GM21515 (cell line): ENCODE measurements at regions not wholly inside any gene's neighbourhood (a gene's known extent, or its start where the extent isn't known, plus 50 kb on each side); places are given as distances from the start of the nearest gene placed in this dataset.
"Not testable (repeated sequence)": the region's sequence is repeated elsewhere in the genome, so short reads cannot be mapped to it uniquely, and the experiment has no call there.

Experiments
- ATAC-seq: cut with Tn5 transposase; IDR thresholded peaks from one replicate; pipeline ENCODE4 v1.9.1; 2021; ENCODE audit not compliant: unreplicated experiment

- ATAC-seq: not testable (repeated sequence)
Measured at GRCh38 chr1:185517301-185517700, 200.3 kb upstream of the IVNS1ABP start.

- ATAC-seq: no peak
Measured at GRCh38 chr1:185515696-185516095, 198.7 kb upstream of the IVNS1ABP start.

- ATAC-seq: no peak
Measured at GRCh38 chr1:185514311-185514710, 197.3 kb upstream of the IVNS1ABP start.

GRCh38 chr1:185512442-185512841 is 195.4 kb upstream of the IVNS1ABP start:
- no peak for ATAC-seq

GRCh38 chr1:185501099-185501498 is 184.1 kb upstream of the IVNS1ABP start:
- no peak for ATAC-seq

- no peak for ATAC-seq
Measured at GRCh38 chr1:185500001-185500626, 183.1 kb upstream of the IVNS1ABP start.

GRCh38 chr1:185498207-185498606 is 181.2 kb upstream of the IVNS1ABP start:
- no peak for ATAC-seq

- ATAC-seq: no peak
Measured at GRCh38 chr1:185497177-185497576, 180.1 kb upstream of the IVNS1ABP start.

- no peak for ATAC-seq
Measured at GRCh38 chr1:185495898-185496297, 178.9 kb upstream of the IVNS1ABP start.

GRCh38 chr1:185495007-185495406 is 178.0 kb upstream of the IVNS1ABP start:
- no peak for ATAC-seq

- no peak for ATAC-seq
Measured at GRCh38 chr1:185492089-185492825, 175.2 kb upstream of the IVNS1ABP start.

GRCh38 chr1:185491604-185492003 is 174.6 kb upstream of the IVNS1ABP start:
- ATAC-seq: no peak

GRCh38 chr1:185490924-185491323 is 173.9 kb upstream of the IVNS1ABP start:
- no peak for ATAC-seq

GRCh38 chr1:185489406-185489805 is 172.4 kb upstream of the IVNS1ABP start:
- no peak for ATAC-seq

GRCh38 chr1:185488808-185489207 is 171.8 kb upstream of the IVNS1ABP start:
- no peak for ATAC-seq

GRCh38 chr1:185487936-185488335 is 170.9 kb upstream of the IVNS1ABP start:
- no peak for ATAC-seq

- ATAC-seq: no peak
Measured at GRCh38 chr1:185487026-185487425, 170.0 kb upstream of the IVNS1ABP start.

- no peak for ATAC-seq
Measured at GRCh38 chr1:185486346-185486745, 169.3 kb upstream of the IVNS1ABP start.

GRCh38 chr1:185483664-185484450 is 166.8 kb upstream of the IVNS1ABP start:
- no peak for ATAC-seq

- no peak for ATAC-seq
Measured at GRCh38 chr1:185483217-185483616, 166.2 kb upstream of the IVNS1ABP start.

GRCh38 chr1:185480545-185480944 is 163.5 kb upstream of the IVNS1ABP start:
- ATAC-seq: no peak

GRCh38 chr1:185479796-185480195 is 162.8 kb upstream of the IVNS1ABP start:
- no peak for ATAC-seq
